ENCODE measurements at regions not wholly inside any gene's neighbourhood (a gene's known extent, or its start where the extent isn't known, plus 50 kb on each side); places are given as distances from the start of the nearest gene placed in this dataset.

GRCh38 chr3:161571951-161572350 lies 75.3 kb downstream of the OTOL1 start:
- DNase-seq, result no peak
- no peak overlapping the region for H3K4me3 ChIP-seq
- no peaks in the 10 kb centered on the region for H3K36me3 ChIP-seq (replicated peaks in 1 of 2; ENCODE audit: insufficient read depth in 1 of 2, low read depth in 2 of 2)
- ATAC-seq, result no peak
- TF ChIP-seq CTCF (IDR thresholded peaks at IDR 0.05) (no peak), POLR2A (IDR thresholded peaks at IDR 0.05) (no peak)
- 40 to 83% methylated on average over 1 of the region's 1 CpG for WGBS, 2 donors
- no peaks in the 10 kb centered on the region for H3K27me3 ChIP-seq
- H3K27ac ChIP-seq, result no peak overlapping the region
- no peaks in the 10 kb centered on the region for H3K9me3 ChIP-seq
- H3K4me1 ChIP-seq, result no peaks in the 10 kb centered on the region
- intact Hi-C loops (cut with DNase I), result no loop called here

DNA sequence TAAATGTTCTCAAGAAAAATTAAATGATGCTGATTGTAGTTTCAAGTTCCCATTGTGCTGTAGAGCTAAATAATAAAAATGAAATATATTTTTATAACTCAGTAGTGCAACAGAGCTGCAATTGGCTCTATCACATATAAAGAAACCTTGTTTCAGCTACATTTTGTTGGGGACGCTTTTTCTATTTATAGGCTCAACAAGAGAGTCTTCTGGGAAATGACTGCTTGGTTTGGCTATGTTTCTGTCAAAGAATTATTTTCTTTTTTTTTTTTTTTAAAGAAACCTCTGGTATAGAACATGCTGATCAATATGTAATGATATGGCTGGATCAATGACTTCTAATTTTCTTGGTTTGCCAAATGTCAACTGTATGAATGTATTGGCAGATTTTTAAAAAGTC lies 76.5 kb downstream of the OTOL1 start:
- H3K4me1 ChIP-seq, result no peaks in the 10 kb centered on the region
- WGBS, 2 donors, result 62 to 63% methylated on average over 1 of the region's 1 CpG
- DNase-seq (no peak), ATAC-seq (no peak)
- intact Hi-C loops (cut with DNase I), result no loop called here
- H3K9me3 ChIP-seq, result no peaks in the 10 kb centered on the region
- H3K27ac ChIP-seq, result no peak overlapping the region
- no peak overlapping the region for H3K4me3 ChIP-seq
- H3K27me3 ChIP-seq, result no peaks in the 10 kb centered on the region
- H3K36me3 ChIP-seq (replicated peaks in 1 of 2; ENCODE audit: insufficient read depth in 1 of 2, low read depth in 2 of 2), result no peaks in the 10 kb centered on the region
- no peak for TF ChIP-seq POLR2A (IDR thresholded peaks at IDR 0.05)
- TF ChIP-seq CTCF (IDR thresholded peaks at IDR 0.05), result no peak

DNA sequence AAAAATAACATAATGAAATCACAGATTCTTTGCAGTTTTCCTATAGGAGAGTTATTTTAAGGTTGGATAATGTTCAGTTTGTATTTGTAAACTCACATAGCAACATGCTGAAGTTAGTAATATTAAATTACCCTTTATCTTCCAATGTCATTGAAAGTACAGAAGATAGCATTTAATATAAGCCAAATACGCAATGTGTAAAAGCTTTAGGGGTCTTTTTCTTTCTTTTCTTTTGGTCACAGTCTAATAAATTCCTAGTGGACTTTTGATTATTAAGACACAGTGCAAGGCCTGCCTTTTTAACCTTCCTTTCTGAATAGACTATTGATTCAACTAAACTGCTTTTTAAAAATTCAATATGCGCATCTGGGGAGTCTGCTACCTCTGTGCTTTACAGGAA lies 79.3 kb downstream of the OTOL1 start:
- no peak overlapping the region for H3K27ac ChIP-seq
- ATAC-seq (no peak), DNase-seq (no peak)
- H3K9me3 ChIP-seq, result no peaks in the 10 kb centered on the region
- intact Hi-C loops (cut with DNase I), result no loop called here
- H3K36me3 ChIP-seq (replicated peaks in 1 of 2; ENCODE audit: insufficient read depth in 1 of 2, low read depth in 2 of 2), result no peaks in the 10 kb centered on the region
- H3K4me1 ChIP-seq, result no peaks in the 10 kb centered on the region
- whole genome bisulfite sequencing, 2 donors, result 48 to 75% methylated on average over 2 of the region's 2 CpGs
- TF ChIP-seq CTCF (IDR thresholded peaks at IDR 0.05), result no peak
- no peaks in the 10 kb centered on the region for H3K27me3 ChIP-seq
- no peak overlapping the region for H3K4me3 ChIP-seq

- no peak for ATAC-seq
- Histone ChIP-seq H3K9me3 (no peaks in the 10 kb centered on the region), H3K27me3 (no peaks in the 10 kb centered on the region), H3K36me3 (replicated peaks in 1 of 2; ENCODE audit: insufficient read depth in 1 of 2, low read depth in 2 of 2) (no peaks in the 10 kb centered on the region), H3K27ac (no peak overlapping the region), H3K4me1 (no peaks in the 10 kb centered on the region), H3K4me3 (no peak overlapping the region)
- WGBS, 2 donors, result 44 to 54% methylated on average over 2 of the region's 2 CpGs
- no peak for DNase-seq
- no peak for TF ChIP-seq POLR2A (IDR thresholded peaks at IDR 0.05)
- no peak for TF ChIP-seq CTCF (IDR thresholded peaks at IDR 0.05)
- intact Hi-C loops (cut with DNase I), result no loop called here
Measured at GRCh38 chr3:161576311-161576710, 79.7 kb downstream of the OTOL1 start.

DNA sequence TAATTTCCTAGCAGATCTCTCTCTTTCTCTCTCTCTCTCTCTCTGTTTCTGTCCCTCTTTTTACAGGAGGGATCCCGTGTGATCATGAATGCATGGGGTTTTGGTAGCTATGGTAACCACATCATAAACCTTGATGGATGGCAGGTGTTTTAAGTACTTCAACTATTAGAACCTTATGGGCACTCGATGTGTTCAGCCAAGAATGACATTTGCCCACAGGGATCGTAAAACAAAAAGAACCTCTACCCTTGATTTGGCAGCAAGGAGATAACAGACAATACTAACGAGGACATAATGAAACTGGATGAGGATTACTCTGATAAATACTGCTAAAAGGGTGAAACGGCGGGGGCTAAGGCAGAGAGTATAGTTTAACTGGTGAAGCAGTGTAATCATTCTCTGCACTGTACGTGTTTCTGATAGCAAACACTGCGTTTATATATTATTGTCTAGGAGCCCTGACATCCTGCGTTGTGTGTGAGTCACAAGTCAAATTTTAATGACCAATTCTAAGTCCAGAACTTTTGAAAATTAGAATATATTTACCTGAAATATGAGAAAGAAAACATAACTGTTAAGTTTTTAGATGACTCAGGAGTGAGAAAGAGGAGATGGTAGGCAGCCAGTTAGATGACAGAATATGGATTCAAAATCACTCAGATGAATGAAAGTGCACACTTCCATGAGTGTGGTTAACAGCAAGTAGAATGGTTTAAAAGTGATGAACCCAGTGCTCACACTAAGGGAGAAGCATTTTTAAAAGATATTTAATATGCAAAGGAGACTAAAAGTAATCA lies 80.3 kb downstream of the OTOL1 start:
- intact Hi-C loops (cut with DNase I), result no loop called here
- no peak overlapping the region for H3K27ac ChIP-seq
- no peak for ATAC-seq
- no peak for DNase-seq
- no peaks in the 10 kb centered on the region for H3K27me3 ChIP-seq
- no peaks in the 10 kb centered on the region for H3K4me1 ChIP-seq
- no peaks in the 10 kb centered on the region for H3K36me3 ChIP-seq (replicated peaks in 1 of 2; ENCODE audit: insufficient read depth in 1 of 2, low read depth in 2 of 2)
- no peaks in the 10 kb centered on the region for H3K9me3 ChIP-seq
- WGBS, 2 donors, result 35 to 39% methylated on average over 9 of the region's 9 CpGs
- H3K4me3 ChIP-seq, result no peak overlapping the region
- TF ChIP-seq POLR2A (IDR thresholded peaks at IDR 0.05) (no peak), CTCF (IDR thresholded peaks at IDR 0.05) (no peak)

Measured in body of pancreas (tissue), 4 donors.